B cell (primary cell): ENCODE measurements at regions not wholly inside any gene's neighbourhood (a gene's known extent, or its start where the extent isn't known, plus 50 kb on each side); places are given as distances from the start of the nearest gene placed in this dataset.

Source experiments
- ATAC-seq: fragments of 200-7000 bp; cut with Tn5 transposase; one replicate; pipeline ENCODE4 v1.10.0; 2021; ENCODE audit warnings: low read depth, mild to moderate bottlenecking, moderate number of reproducible peaks, moderate library complexity
- CTCF ChIA-PET: fragments of 350-600 bp; sonication (Branson Sonifier 250); formaldehyde crosslinking; loops from one replicate; lab custom pipeline; 2021; ENCODE audit warnings: antibody characterized with exemption, inconsistent platforms; lab: Charles Lee
- POLR2A ChIA-PET: fragments of 350-600 bp; sonication (Branson Sonifier 250); formaldehyde crosslinking; loops from one replicate; lab custom pipeline; 2021; ENCODE audit warnings: antibody characterized with exemption; lab: Charles Lee
- DNase-seq: peaks from one replicate; pipeline ENCODE4 v3.0.0; 2013
- H2AFZ ChIP-seq: 2 replicates; pipeline ENCODE4 v1.6.1; 2012; ENCODE audit warnings: mild to moderate bottlenecking, low read depth, low read length; ENCODE audit not compliant: insufficient read depth, poor library complexity, severe bottlenecking
- H3K27ac ChIP-seq, 2 donors: 1 replicate in 1 of 2; 2 replicates in 1 of 2; pipeline ENCODE4 v1.5.1; 2012 to 2013; ENCODE audit warnings: low read length in 2 of 2, mild to moderate bottlenecking in 2 of 2, moderate library complexity in 1 of 2
- H3K27me3 ChIP-seq, 4 experiments: fragments of 200-600 bp in 1 of 4; sonication (generic) in 1 of 4; replicated peaks in 1 of 4; 1 replicate in 2 of 4; 2 replicates in 2 of 4; pipeline versions ENCODE4 v1.6.1 to v1.7.0; 2013 to 2016; ENCODE audit warnings: low read length in 3 of 4, mild to moderate bottlenecking in 2 of 4, mixed read lengths in 1 of 4, moderate library complexity in 1 of 4; ENCODE audit not compliant: insufficient read depth in 4 of 4, control insufficient read depth in 3 of 4; ENCODE audit errors: control extremely low read depth in 1 of 4
- H3K36me3 ChIP-seq, 2 experiments: replicated peaks in 1 of 2; 1 replicate in 1 of 2; 2 replicates in 1 of 2; pipeline versions ENCODE4 v1.6.1 to v1.7.1; 2013; ENCODE audit warnings: low read length in 1 of 2; ENCODE audit not compliant: insufficient read depth in 2 of 2, control insufficient read depth in 1 of 2; ENCODE audit errors: control extremely low read depth in 1 of 2, extremely low read depth in 1 of 2
- H3K4me1 ChIP-seq, 2 donors: fragments of 200-600 bp in 1 of 2; sonication (generic) in 1 of 2; 1 replicate in 1 of 2; 2 replicates in 1 of 2; pipeline versions ENCODE4 v1.5.1 to v1.6.1; 2013 to 2017; ENCODE audit warnings: low read length in 2 of 2; ENCODE audit not compliant: control insufficient read depth in 2 of 2, insufficient read depth in 2 of 2
- H3K4me2 ChIP-seq: replicated peaks from 2 replicates; pipeline ENCODE3; 2012; ENCODE audit warnings: mild to moderate bottlenecking, low read depth, low read length; ENCODE audit not compliant: poor library complexity, severe bottlenecking
- H3K4me3 ChIP-seq, 5 experiments: fragments of 200-600 bp in 1 of 5; sonication (generic) in 1 of 5; 1 replicate in 3 of 5; 2 replicates in 2 of 5; pipeline versions ENCODE4 v1.5.1 to v1.7.0; 2011 to 2016; ENCODE audit warnings: low read length in 4 of 5, mild to moderate bottlenecking in 4 of 5, low read depth in 2 of 5, control low read depth in 1 of 5, moderate library complexity in 1 of 5; ENCODE audit not compliant: insufficient read depth in 1 of 5; ENCODE audit errors: control extremely low read depth in 1 of 5, extremely low read depth in 1 of 5
- H3K79me2 ChIP-seq: fragments of 200-600 bp; sonication (generic); one replicate; pipeline ENCODE4 v1.6.0; 2016; ENCODE audit warnings: low read length; ENCODE audit not compliant: control insufficient read depth, insufficient read depth
- H3K9ac ChIP-seq: fragments of 200-600 bp; sonication (generic); 2 replicates; pipeline ENCODE4 v1.6.1; 2017; ENCODE audit warnings: mild to moderate bottlenecking, low read length, moderate library complexity
- H3K9me3 ChIP-seq, 3 donors: one replicate each; pipeline versions ENCODE4 v1.6.1 to v1.7.1; 2013; ENCODE audit warnings: low read length in 2 of 3; ENCODE audit not compliant: control insufficient read depth in 2 of 3, insufficient read depth in 1 of 3; ENCODE audit errors: control extremely low read depth in 1 of 3
- H4K20me1 ChIP-seq: 2 replicates; pipeline ENCODE4 v1.6.0; 2012; ENCODE audit warnings: mild to moderate bottlenecking, low read length; ENCODE audit not compliant: insufficient read depth, control insufficient read depth, poor library complexity, severe bottlenecking
- H3K27ac Mint-ChIP-seq: one replicate; pipeline ENCODE4 v1.8.0; 2021; ENCODE audit warnings: mixed read lengths
- H3K27me3 Mint-ChIP-seq: one replicate; pipeline ENCODE4 v1.8.0; 2021; ENCODE audit warnings: mixed read lengths
- H3K4me1 Mint-ChIP-seq: one replicate; pipeline ENCODE4 v1.8.0; 2021; ENCODE audit warnings: mixed read lengths
- H3K4me3 Mint-ChIP-seq: one replicate; pipeline ENCODE4 v1.8.0; 2021; ENCODE audit warnings: mixed read lengths
- H3K9me3 Mint-ChIP-seq: one replicate; pipeline ENCODE4 v1.8.0; 2022; ENCODE audit warnings: mixed read lengths; ENCODE audit not compliant: insufficient read depth
- CTCF ChIP-seq: fragments of 200-600 bp; IDR thresholded peaks from one replicate; pipeline ENCODE4 v1.8.0; 2022; ENCODE audit warnings: antibody characterized with exemption, mild to moderate bottlenecking
- EZH2 ChIP-seq: IDR thresholded peaks from 2 replicates; pipeline ENCODE4 v1.6.1; 2012; ENCODE audit warnings: borderline replicate concordance, low read depth, mild to moderate bottlenecking, moderate library complexity, low read length; ENCODE audit not compliant: insufficient read depth, poor library complexity, severe bottlenecking
- WGBS: methylation state at CpG from one replicate; pipeline ENCODE4 v1.1.5; 2013; ENCODE audit warnings: missing lambda C conversion rate; ENCODE audit not compliant: insufficient coverage; 5-methylcytosine and 5-hydroxymethylcytosine counted together
- intact Hi-C: fragments of 100-400 bp; cut with micrococcal nuclease; formaldehyde crosslinking; loops from one replicate; pipeline ENCODE4 v1.10.0; 2022

- H3K27ac Mint-ChIP-seq: no peak overlapping the region
- Histone ChIP-seq H4K20me1 (no peaks in the 10 kb centered on the region), H3K9me3 (no peaks in the 10 kb centered on the region), H3K27ac (no peak overlapping the region), H3K36me3 (no peaks in the 10 kb centered on the region), H2AFZ (no peak overlapping the region), H3K4me2 (no peak overlapping the region), H3K9ac (no peak overlapping the region), H3K27me3 (no peaks in the 10 kb centered on the region), H3K79me2 (no peaks in the 10 kb centered on the region), H3K4me1 (no peaks in the 10 kb centered on the region), H3K4me3 (no peak overlapping the region)
- WGBS: 93% methylated on average over 5 of the region's 5 CpGs
- H3K4me3 Mint-ChIP-seq: no peak overlapping the region
- ATAC-seq (no peak), DNase-seq (no peak)
- no peaks in the 10 kb centered on the region for H3K4me1 Mint-ChIP-seq
- intact Hi-C loops: no loop called here
- TF ChIP-seq EZH2 (no peak), CTCF (no peak)
- no peaks in the 10 kb centered on the region for H3K9me3 Mint-ChIP-seq
- CTCF ChIA-PET: no interaction called here
- POLR2A ChIA-PET: no interaction called here
- peaks cover 4% of the 10 kb centered on the region for H3K27me3 Mint-ChIP-seq
Measured at GRCh38 chr3:135559802-135560201, 405.7 kb upstream of the PPP2R3A start.

DNA sequence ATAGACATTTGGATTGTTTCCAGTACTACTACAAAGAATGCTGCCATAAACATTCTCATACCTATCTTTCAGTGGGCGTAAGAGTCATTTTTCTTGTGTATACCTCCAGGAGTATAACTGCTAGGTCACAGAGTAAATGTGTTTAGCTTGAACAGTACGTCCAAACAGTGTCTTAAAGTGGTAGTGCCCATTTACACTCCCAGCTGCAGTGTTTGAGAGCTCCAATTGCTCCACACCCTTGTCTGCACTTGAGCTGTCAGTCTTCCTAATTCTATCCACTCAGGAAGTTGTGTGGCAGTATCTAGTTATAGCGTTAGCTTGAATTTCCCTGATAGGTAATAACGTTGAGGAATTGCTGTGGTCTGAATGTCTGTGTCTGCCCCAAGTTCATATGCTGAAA is 404.7 kb upstream of the PPP2R3A start:
- no peak overlapping the region for H3K27ac ChIP-seq
- H3K9me3 ChIP-seq: no peaks in the 10 kb centered on the region
- ChIA-PET POLR2A (no interaction called here), CTCF (no interaction called here)
- WGBS: 79% methylated on average over 2 of the region's 4 CpGs
- Mint-ChIP-seq H3K27me3 (peaks cover 4% of the 10 kb centered on the region), H3K9me3 (no peaks in the 10 kb centered on the region), H3K4me1 (no peaks in the 10 kb centered on the region), H3K27ac (no peak overlapping the region), H3K4me3 (no peak overlapping the region)
- H4K20me1 ChIP-seq: no peaks in the 10 kb centered on the region
- H3K4me2 ChIP-seq: no peak overlapping the region
- ATAC-seq (no peak), DNase-seq (no peak)
- H3K36me3 ChIP-seq: no peaks in the 10 kb centered on the region
- no peak for TF ChIP-seq CTCF
- no peak for TF ChIP-seq EZH2
- no peaks in the 10 kb centered on the region for H3K79me2 ChIP-seq
- no peaks in the 10 kb centered on the region for H3K27me3 ChIP-seq
- no peak overlapping the region for H3K9ac ChIP-seq
- H2AFZ ChIP-seq: no peak overlapping the region
- intact Hi-C loops: no loop called here
- H3K4me1 ChIP-seq: no peaks in the 10 kb centered on the region
- no peak overlapping the region for H3K4me3 ChIP-seq
